Transverse colon (tissue), 3 donors: ENCODE measurements at regions not wholly inside any gene's neighbourhood (a gene's known extent, or its start where the extent isn't known, plus 50 kb on each side); places are given as distances from the start of the nearest gene placed in this dataset.

Source experiments
- POLR2A ChIP-seq: fragments of 450-650 bp; IDR thresholded peaks from one replicate; pipeline ENCODE4 v1.6.1; 2016; ENCODE audit warnings: antibody characterized with exemption, mild to moderate bottlenecking, moderate library complexity
- TF ChIP-seq, protein P1 (sequence below), 5 experiments: fragments of 200-600 bp in 3 of 5; fragments of 450-650 bp in 2 of 5; sonication (generic) in 3 of 5; IDR thresholded peaks; 1 replicate in 2 of 5; 2 replicates in 3 of 5; pipeline ENCODE4 v1.5.1; 2016 to 2017; ENCODE audit warnings: antibody characterized with exemption in 5 of 5, inconsistent platforms in 3 of 5, mild to moderate bottlenecking in 2 of 5, moderate library complexity in 1 of 5

DNA sequence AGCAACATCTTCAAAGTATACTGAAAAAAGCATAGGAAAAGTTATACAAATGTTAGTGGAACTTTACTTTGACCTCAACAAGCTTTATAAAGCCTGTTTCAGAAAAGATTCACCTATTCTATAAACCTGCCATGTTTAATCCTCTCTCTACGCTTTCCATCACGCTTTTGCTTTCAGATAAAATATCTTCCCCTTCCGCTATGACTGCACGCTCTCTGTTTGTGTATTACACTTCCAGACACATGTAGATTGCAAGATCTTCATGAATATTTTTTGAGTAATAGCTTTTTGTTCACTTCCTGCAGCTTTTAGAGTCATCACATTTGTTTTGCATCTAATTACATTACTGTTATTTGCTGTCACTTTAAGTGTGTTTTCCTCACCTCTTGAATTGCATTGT, 271.4 kb downstream of the RASSF9 start:
- TF ChIP-seq, protein P1, sequence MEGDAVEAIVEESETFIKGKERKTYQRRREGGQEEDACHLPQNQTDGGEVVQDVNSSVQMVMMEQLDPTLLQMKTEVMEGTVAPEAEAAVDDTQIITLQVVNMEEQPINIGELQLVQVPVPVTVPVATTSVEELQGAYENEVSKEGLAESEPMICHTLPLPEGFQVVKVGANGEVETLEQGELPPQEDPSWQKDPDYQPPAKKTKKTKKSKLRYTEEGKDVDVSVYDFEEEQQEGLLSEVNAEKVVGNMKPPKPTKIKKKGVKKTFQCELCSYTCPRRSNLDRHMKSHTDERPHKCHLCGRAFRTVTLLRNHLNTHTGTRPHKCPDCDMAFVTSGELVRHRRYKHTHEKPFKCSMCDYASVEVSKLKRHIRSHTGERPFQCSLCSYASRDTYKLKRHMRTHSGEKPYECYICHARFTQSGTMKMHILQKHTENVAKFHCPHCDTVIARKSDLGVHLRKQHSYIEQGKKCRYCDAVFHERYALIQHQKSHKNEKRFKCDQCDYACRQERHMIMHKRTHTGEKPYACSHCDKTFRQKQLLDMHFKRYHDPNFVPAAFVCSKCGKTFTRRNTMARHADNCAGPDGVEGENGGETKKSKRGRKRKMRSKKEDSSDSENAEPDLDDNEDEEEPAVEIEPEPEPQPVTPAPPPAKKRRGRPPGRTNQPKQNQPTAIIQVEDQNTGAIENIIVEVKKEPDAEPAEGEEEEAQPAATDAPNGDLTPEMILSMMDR (IDR thresholded peaks at IDR 0.05): no peak
- no peak for TF ChIP-seq POLR2A
